ENCODE measurements at regions not wholly inside any gene's neighbourhood (a gene's known extent, or its start where the extent isn't known, plus 50 kb on each side); places are given as distances from the start of the nearest gene placed in this dataset.

GRCh38 chr2:3122525-3122924, 255.1 kb downstream of the EIPR1 start:
- DNase-seq, result no peak
- Histone ChIP-seq H2BK15ac (replicated peaks; ENCODE audit: low read depth) (no peak overlapping the region), H3K79me1 (ENCODE audit: low read length) (no peaks in the 10 kb centered on the region), H3K4me2 (ENCODE audit: low read length) (no peak overlapping the region), H3K27me3 (ENCODE audit: insufficient read depth, low read length, poor library complexity) (no peaks in the 10 kb centered on the region), H3K56ac (ENCODE audit: low read length) (no peak overlapping the region), H4K5ac (ENCODE audit: low read length) (no peak overlapping the region), H3K4me3 (ENCODE audit: low read length) (no peak overlapping the region), H3K23ac (ENCODE audit: low read length) (no peak overlapping the region), H3K4me1 (ENCODE audit: control insufficient read depth, low read depth, low read length) (no peaks in the 10 kb centered on the region), H3K9ac (ENCODE audit: low read length) (no peak overlapping the region), H3K36me3 (ENCODE audit: control insufficient read depth, insufficient read depth, low read length) (no peaks in the 10 kb centered on the region), H2BK120ac (ENCODE audit: low read depth, low read length) (no peak overlapping the region), H3K4ac (ENCODE audit: low read depth, low read length) (no peak overlapping the region), H4K8ac (ENCODE audit: low read depth, low read length) (no peak overlapping the region), H3K79me2 (ENCODE audit: control insufficient read depth, insufficient read depth, low read length) (no peaks in the 10 kb centered on the region), H2BK5ac (ENCODE audit: low read length) (no peak overlapping the region), H3K27ac (ENCODE audit: low read depth, low read length) (no peak overlapping the region), H3K18ac (ENCODE audit: low read length) (no peak overlapping the region), H2AK5ac (ENCODE audit: low read length) (no peak overlapping the region)
- no CpG with 5 or more reads among the region's 2 CpGs for WGBS (ENCODE audit: extremely low coverage, insufficient coverage, low lambda C conversion rate)

GRCh38 chr2:3121601-3122000, 256.0 kb downstream of the EIPR1 start:
- Histone ChIP-seq H2AK5ac (ENCODE audit: low read length) (no peak overlapping the region), H2BK120ac (ENCODE audit: low read depth, low read length) (no peak overlapping the region), H3K23ac (ENCODE audit: low read length) (no peak overlapping the region), H3K4me2 (ENCODE audit: low read length) (no peak overlapping the region), H3K27me3 (ENCODE audit: insufficient read depth, low read length, poor library complexity) (no peaks in the 10 kb centered on the region), H3K79me1 (ENCODE audit: low read length) (no peaks in the 10 kb centered on the region), H3K9ac (ENCODE audit: low read length) (no peak overlapping the region), H2BK5ac (ENCODE audit: low read length) (no peak overlapping the region), H3K79me2 (ENCODE audit: control insufficient read depth, insufficient read depth, low read length) (no peaks in the 10 kb centered on the region), H3K56ac (ENCODE audit: low read length) (no peak overlapping the region), H3K4me1 (ENCODE audit: control insufficient read depth, low read depth, low read length) (no peaks in the 10 kb centered on the region), H3K18ac (ENCODE audit: low read length) (no peak overlapping the region), H4K8ac (ENCODE audit: low read depth, low read length) (no peak overlapping the region), H4K5ac (ENCODE audit: low read length) (no peak overlapping the region), H3K36me3 (ENCODE audit: control insufficient read depth, insufficient read depth, low read length) (no peaks in the 10 kb centered on the region), H3K4ac (ENCODE audit: low read depth, low read length) (no peak overlapping the region), H3K4me3 (ENCODE audit: low read length) (no peak overlapping the region), H2BK15ac (replicated peaks; ENCODE audit: low read depth) (no peak overlapping the region), H3K27ac (ENCODE audit: low read depth, low read length) (no peak overlapping the region)
- WGBS (ENCODE audit: extremely low coverage, insufficient coverage, low lambda C conversion rate), result no CpG with 5 or more reads among the region's 2 CpGs
- DNase-seq, result no peak

DNA sequence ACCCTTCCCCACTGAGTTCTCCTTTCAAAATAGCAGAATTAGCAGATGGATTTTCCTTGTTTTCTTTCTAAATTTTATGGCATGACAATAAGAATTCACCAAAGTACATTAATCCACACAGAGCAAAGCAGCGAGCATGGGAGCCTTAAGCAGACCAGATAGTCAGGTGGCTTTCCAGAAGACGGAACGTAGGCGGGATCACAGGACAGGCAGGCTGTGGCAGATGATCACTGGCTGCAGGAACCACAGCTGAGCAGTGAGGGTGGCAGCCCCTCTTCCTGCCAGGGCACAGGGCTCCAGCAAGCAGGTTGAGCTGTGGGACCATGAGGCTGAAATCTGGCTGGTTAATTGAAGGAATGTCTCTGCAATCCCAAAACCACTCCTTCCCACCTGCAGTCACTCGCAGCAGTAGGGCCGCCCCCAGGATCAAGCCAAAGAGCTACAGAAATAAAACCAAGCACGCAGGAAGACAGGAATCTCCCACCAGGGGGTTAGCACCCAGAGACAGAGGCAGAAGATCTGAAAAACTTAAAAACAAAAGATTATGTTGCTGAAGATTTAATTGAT, 259.9 kb downstream of the EIPR1 start:
- Histone ChIP-seq H3K23ac (ENCODE audit: low read length) (no peak overlapping the region), H3K18ac (ENCODE audit: low read length) (no peak overlapping the region), H3K79me1 (ENCODE audit: low read length) (no peaks in the 10 kb centered on the region), H4K8ac (ENCODE audit: low read depth, low read length) (no peak overlapping the region), H3K56ac (ENCODE audit: low read length) (no peak overlapping the region), H2BK15ac (replicated peaks; ENCODE audit: low read depth) (no peak overlapping the region), H3K4me2 (ENCODE audit: low read length) (no peak overlapping the region), H2AK5ac (ENCODE audit: low read length) (no peak overlapping the region), H3K4me3 (ENCODE audit: low read length) (no peak overlapping the region), H3K4me1 (ENCODE audit: control insufficient read depth, low read depth, low read length) (no peaks in the 10 kb centered on the region), H3K27ac (ENCODE audit: low read depth, low read length) (no peak overlapping the region), H3K4ac (ENCODE audit: low read depth, low read length) (no peak overlapping the region), H3K27me3 (ENCODE audit: insufficient read depth, low read length, poor library complexity) (no peaks in the 10 kb centered on the region), H3K9ac (ENCODE audit: low read length) (no peak overlapping the region), H2BK120ac (ENCODE audit: low read depth, low read length) (no peak overlapping the region), H2BK5ac (ENCODE audit: low read length) (no peak overlapping the region), H3K79me2 (ENCODE audit: control insufficient read depth, insufficient read depth, low read length) (no peaks in the 10 kb centered on the region), H3K36me3 (ENCODE audit: control insufficient read depth, insufficient read depth, low read length) (no peaks in the 10 kb centered on the region), H4K5ac (ENCODE audit: low read length) (no peak overlapping the region)
- no CpG with 5 or more reads among the region's 7 CpGs for WGBS (ENCODE audit: extremely low coverage, insufficient coverage, low lambda C conversion rate)
- DNase-seq, result no peak

DNA sequence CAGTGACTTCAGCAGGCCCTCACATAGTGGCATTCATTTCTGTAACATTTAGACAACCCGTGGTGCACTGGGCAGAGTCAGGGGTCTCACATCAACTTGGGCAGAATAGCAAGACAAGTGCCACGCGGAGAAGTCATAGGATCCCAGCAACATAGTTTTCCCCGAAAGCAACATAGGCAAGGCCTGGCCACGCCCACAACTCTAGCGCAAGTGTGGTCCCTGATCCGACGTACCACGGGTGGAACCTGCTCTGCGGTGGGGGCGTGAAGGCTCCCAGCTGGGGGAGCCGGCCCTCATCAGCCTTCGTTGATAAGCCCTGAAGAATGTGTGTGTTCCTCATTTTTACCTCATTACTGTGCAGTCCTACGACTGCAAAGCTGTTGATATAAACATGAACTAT, 261.2 kb downstream of the EIPR1 start:
- H4K5ac ChIP-seq (ENCODE audit: low read length), result no peak overlapping the region
- no peak overlapping the region for H2BK5ac ChIP-seq (ENCODE audit: low read length)
- H2AK5ac ChIP-seq (ENCODE audit: low read length), result no peak overlapping the region
- no CpG with 5 or more reads among the region's 14 CpGs for WGBS (ENCODE audit: extremely low coverage, insufficient coverage, low lambda C conversion rate)
- H3K23ac ChIP-seq (ENCODE audit: low read length), result no peak overlapping the region
- H3K4me1 ChIP-seq (ENCODE audit: control insufficient read depth, low read depth, low read length), result no peaks in the 10 kb centered on the region
- H3K27me3 ChIP-seq (ENCODE audit: insufficient read depth, low read length, poor library complexity), result no peaks in the 10 kb centered on the region
- H3K4me3 ChIP-seq (ENCODE audit: low read length), result no peak overlapping the region
- H2BK15ac ChIP-seq (replicated peaks; ENCODE audit: low read depth), result no peak overlapping the region
- DNase-seq, result no peak
- no peaks in the 10 kb centered on the region for H3K79me1 ChIP-seq (ENCODE audit: low read length)
- no peak overlapping the region for H4K8ac ChIP-seq (ENCODE audit: low read depth, low read length)
- H3K18ac ChIP-seq (ENCODE audit: low read length), result no peak overlapping the region
- no peak overlapping the region for H3K27ac ChIP-seq (ENCODE audit: low read depth, low read length)
- no peak overlapping the region for H3K4ac ChIP-seq (ENCODE audit: low read depth, low read length)
- H3K9ac ChIP-seq (ENCODE audit: low read length), result no peak overlapping the region
- no peaks in the 10 kb centered on the region for H3K79me2 ChIP-seq (ENCODE audit: control insufficient read depth, insufficient read depth, low read length)
- no peaks in the 10 kb centered on the region for H3K36me3 ChIP-seq (ENCODE audit: control insufficient read depth, insufficient read depth, low read length)
- H2BK120ac ChIP-seq (ENCODE audit: low read depth, low read length), result no peak overlapping the region
- no peak overlapping the region for H3K56ac ChIP-seq (ENCODE audit: low read length)
- no peak overlapping the region for H3K4me2 ChIP-seq (ENCODE audit: low read length)

GRCh38 chr2:3115301-3116042, 262.1 kb downstream of the EIPR1 start:
- no peak for DNase-seq
- no CpG with 5 or more reads among the region's 13 CpGs for WGBS (ENCODE audit: extremely low coverage, insufficient coverage, low lambda C conversion rate)
- H2BK15ac ChIP-seq (replicated peaks; ENCODE audit: low read depth), result no peak overlapping the region

More at GRCh38 chr2:3115301-3116042, 262.1 kb downstream of the EIPR1 start:
- no peaks in the 10 kb centered on the region for H3K4me1 ChIP-seq (ENCODE audit: control insufficient read depth, low read depth, low read length)
- H3K4ac ChIP-seq (ENCODE audit: low read depth, low read length), result no peak overlapping the region
- no peak overlapping the region for H3K9ac ChIP-seq (ENCODE audit: low read length)
- H2BK5ac ChIP-seq (ENCODE audit: low read length), result no peak overlapping the region
- no peak overlapping the region for H4K5ac ChIP-seq (ENCODE audit: low read length)
- H3K4me2 ChIP-seq (ENCODE audit: low read length), result no peak overlapping the region
- no peak overlapping the region for H3K27ac ChIP-seq (ENCODE audit: low read depth, low read length)
- no peak overlapping the region for H3K23ac ChIP-seq (ENCODE audit: low read length)
- H3K18ac ChIP-seq (ENCODE audit: low read length), result no peak overlapping the region
- H3K56ac ChIP-seq (ENCODE audit: low read length), result no peak overlapping the region
- H3K36me3 ChIP-seq (ENCODE audit: control insufficient read depth, insufficient read depth, low read length), result no peaks in the 10 kb centered on the region
- H3K79me2 ChIP-seq (ENCODE audit: control insufficient read depth, insufficient read depth, low read length), result no peaks in the 10 kb centered on the region
- H3K79me1 ChIP-seq (ENCODE audit: low read length), result no peaks in the 10 kb centered on the region
- no peak overlapping the region for H3K4me3 ChIP-seq (ENCODE audit: low read length)
- no peaks in the 10 kb centered on the region for H3K27me3 ChIP-seq (ENCODE audit: insufficient read depth, low read length, poor library complexity)
- no peak overlapping the region for H2AK5ac ChIP-seq (ENCODE audit: low read length)
- H4K8ac ChIP-seq (ENCODE audit: low read depth, low read length), result no peak overlapping the region
- H2BK120ac ChIP-seq (ENCODE audit: low read depth, low read length), result no peak overlapping the region

Measured in mesendoderm (in vitro differentiated cells).